COLO668 (cell line): ENCODE measurements at regions not wholly inside any gene's neighbourhood (a gene's known extent, or its start where the extent isn't known, plus 50 kb on each side); places are given as distances from the start of the nearest gene placed in this dataset.
"Not testable (repeated sequence)": the region's sequence is repeated elsewhere in the genome, so short reads cannot be mapped to it uniquely, and the experiment has no call there.

Source experiments
- DNase-seq: peaks from one replicate; lab custom pipeline; 2025; ENCODE audit not compliant: unreplicated experiment; lab: John Stamatoyannopoulos, UW

GRCh38 chr2:128642821-128643220 lies 324.2 kb upstream of the HS6ST1 start:
- no peak for DNase-seq

GRCh38 chr2:128643221-128644065 lies 324.8 kb upstream of the HS6ST1 start:
- DNase-seq: no peak

GRCh38 chr2:128644156-128644555 lies 325.5 kb upstream of the HS6ST1 start:
- no peak for DNase-seq

- no peak for DNase-seq
These were observed 326.1 kb upstream of the HS6ST1 start for GRCh38 chr2:128644718-128645256.

GRCh38 chr2:128645631-128646030 lies 327.0 kb upstream of the HS6ST1 start:
- DNase-seq: no peak

- DNase-seq: no peak
These were observed 327.4 kb upstream of the HS6ST1 start for GRCh38 chr2:128646091-128646490.

- DNase-seq: no peak
These were observed 328.0 kb upstream of the HS6ST1 start for GRCh38 chr2:128646691-128647090.

GRCh38 chr2:128651000-128651399 lies 332.3 kb upstream of the HS6ST1 start:
- no peak for DNase-seq

GRCh38 chr2:128654408-128654807 lies 335.7 kb upstream of the HS6ST1 start:
- DNase-seq: no peak

- DNase-seq: no peak
These were observed 342.2 kb upstream of the HS6ST1 start for GRCh38 chr2:128660836-128661235.

- no peak for DNase-seq
These were observed 342.6 kb upstream of the HS6ST1 start for GRCh38 chr2:128661311-128661710.

- no peak for DNase-seq
These were observed 343.4 kb upstream of the HS6ST1 start for GRCh38 chr2:128662051-128662471.

- no peak for DNase-seq
These were observed 344.8 kb upstream of the HS6ST1 start for GRCh38 chr2:128663371-128664050.

GRCh38 chr2:128664499-128664971 lies 345.9 kb upstream of the HS6ST1 start:
- DNase-seq: no peak

- no peak for DNase-seq
These were observed 346.4 kb upstream of the HS6ST1 start for GRCh38 chr2:128665113-128665512.

- DNase-seq: no peak
These were observed 347.9 kb upstream of the HS6ST1 start for GRCh38 chr2:128666596-128666995.

- DNase-seq: no peak
These were observed 348.7 kb upstream of the HS6ST1 start for GRCh38 chr2:128667391-128667790.

GRCh38 chr2:128668946-128669345 lies 350.3 kb upstream of the HS6ST1 start:
- DNase-seq: no peak

- DNase-seq: no peak
These were observed 351.4 kb upstream of the HS6ST1 start for GRCh38 chr2:128670066-128670465.

GRCh38 chr2:128671981-128672757 lies 353.5 kb upstream of the HS6ST1 start:
- DNase-seq: not testable (repeated sequence)

GRCh38 chr2:128679680-128680079 lies 361.0 kb upstream of the HS6ST1 start:
- not testable (repeated sequence) for DNase-seq
